SH-SY5Y (cell line): ENCODE measurements at regions not wholly inside any gene's neighbourhood (a gene's known extent, or its start where the extent isn't known, plus 50 kb on each side); places are given as distances from the start of the nearest gene placed in this dataset.

Source experiments
- GATA2 ChIP-seq: IDR thresholded peaks from 2 replicates; pipeline ENCODE4 v1.6.1; 2011; ENCODE audit warnings: mild to moderate bottlenecking, low read depth, low read length
- GATA3 ChIP-seq: IDR thresholded peaks from 2 replicates; pipeline ENCODE4 v1.6.1; 2011; ENCODE audit warnings: low read depth, mild to moderate bottlenecking, low read length, moderate library complexity

- TF ChIP-seq GATA3 (no peak), GATA2 (no peak)
These were observed 53.8 kb downstream of the ADRB2 start for GRCh38 chr5:148880197-148880596.

DNA sequence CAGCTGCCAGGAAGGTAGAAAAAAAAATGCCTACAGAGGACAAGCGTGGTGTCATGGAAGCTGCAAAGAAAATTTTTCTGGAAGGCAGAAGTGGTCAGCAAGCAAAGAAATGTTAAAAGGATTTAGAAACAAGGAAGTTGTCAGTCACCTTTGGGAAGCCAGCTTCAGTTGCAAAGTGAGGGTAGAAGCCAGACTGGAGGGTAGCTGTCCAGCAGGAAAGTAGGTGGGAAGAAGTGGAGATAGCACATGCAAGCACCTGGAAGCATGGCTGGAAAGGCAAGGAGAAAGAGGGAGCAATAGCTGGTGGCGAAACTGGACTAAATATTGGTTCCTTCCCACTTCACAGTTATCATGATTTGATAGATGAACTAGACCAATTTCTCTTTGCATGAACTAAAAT lies 54.3 kb downstream of the ADRB2 start:
- TF ChIP-seq GATA3 (no peak), GATA2 (no peak)

DNA sequence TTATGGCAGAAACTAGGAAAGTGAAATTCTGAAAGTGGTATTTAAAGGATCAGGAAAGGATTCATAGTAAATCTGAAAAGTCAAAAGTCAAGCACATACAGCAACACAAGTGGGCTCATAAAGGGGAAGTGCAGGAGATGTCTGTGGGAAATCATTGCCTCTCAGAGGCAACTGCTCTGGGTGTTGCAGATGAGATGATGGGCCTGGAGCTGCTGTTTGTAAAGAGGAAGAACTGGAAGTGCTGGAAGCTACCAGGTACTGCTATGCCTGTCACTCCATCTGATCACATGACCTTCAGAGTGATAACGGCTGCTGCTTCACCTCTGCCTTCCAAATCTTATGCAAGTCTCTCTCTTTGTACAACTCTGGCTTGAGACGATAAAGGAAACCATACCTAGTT lies 55.9 kb downstream of the ADRB2 start:
- TF ChIP-seq GATA2 (no peak), GATA3 (no peak)

DNA sequence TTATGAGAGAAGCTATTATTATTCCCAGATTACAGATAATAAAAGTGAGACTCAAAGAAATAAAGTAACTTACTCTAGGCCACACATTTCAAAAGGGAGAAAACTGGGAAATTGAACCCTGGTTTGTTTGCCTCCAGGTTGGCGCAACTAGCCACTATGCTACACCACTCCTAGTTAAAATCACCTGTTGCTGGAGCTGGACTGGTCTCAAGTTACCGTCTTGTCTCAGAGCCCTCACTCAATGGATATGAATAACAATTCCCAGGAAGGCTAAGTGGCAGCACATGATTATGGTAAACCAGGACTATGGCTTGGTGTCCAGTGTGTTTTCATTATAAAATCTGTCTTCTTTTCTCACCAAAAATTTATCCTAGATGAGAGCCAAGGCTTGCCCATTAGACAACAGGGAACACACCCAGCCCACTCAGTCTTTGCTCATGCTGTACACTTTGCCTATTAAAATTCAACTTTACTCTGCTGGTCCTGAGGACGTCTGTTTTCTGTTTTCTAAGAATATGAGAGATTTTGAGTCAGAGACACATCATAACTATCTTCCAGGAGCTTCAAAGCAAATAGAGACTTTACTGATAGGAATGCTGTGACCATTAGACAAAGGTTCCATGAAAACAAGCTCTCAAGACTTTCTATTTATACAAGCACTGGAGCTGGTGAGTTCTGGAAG lies 58.1 kb downstream of the ADRB2 start:
- TF ChIP-seq GATA3 (no peak), GATA2 (no peak)

GRCh38 chr5:148887123-148887881 lies 60.9 kb downstream of the ADRB2 start:
- TF ChIP-seq GATA3 (no peak), GATA2 (no peak)

- no peak for TF ChIP-seq GATA3
- no peak for TF ChIP-seq GATA2
These were observed 71.4 kb downstream of the ADRB2 start for GRCh38 chr5:148897842-148898241.

DNA sequence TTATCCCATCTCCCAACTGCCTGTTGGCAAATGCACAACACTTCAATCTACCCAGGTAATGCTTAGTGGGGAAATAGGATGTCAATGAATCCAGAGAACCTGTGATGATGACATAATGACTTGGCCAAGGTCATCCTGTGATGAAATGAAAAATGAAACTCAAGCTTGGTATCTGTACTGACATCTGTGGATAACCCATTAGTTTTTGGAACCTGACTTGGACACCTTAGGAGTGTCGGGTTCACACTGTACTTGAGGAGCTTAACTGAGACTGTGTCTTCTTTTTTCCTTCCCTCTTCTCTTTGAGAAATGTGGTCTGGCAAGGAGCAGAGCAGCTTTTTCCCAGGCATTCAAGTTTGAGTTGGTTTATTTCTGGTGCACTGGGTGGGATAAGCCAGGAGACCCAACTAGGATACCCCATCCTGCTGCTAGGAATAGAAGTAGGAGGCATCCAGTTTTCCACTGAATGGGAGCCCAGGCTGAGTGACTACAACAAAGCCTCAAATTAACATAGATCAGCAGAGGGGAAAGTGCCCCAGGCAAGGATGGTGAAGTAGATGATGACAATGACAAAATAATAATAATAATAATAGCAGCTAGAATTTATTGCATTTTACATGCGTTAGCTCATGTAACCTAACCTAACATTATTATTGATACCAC lies 72.1 kb downstream of the ADRB2 start:
- TF ChIP-seq GATA3 (no peak), GATA2 (no peak)

- TF ChIP-seq GATA2 (no peak), GATA3 (no peak)
These were observed 73.6 kb downstream of the ADRB2 start for GRCh38 chr5:148899993-148900392.

DNA sequence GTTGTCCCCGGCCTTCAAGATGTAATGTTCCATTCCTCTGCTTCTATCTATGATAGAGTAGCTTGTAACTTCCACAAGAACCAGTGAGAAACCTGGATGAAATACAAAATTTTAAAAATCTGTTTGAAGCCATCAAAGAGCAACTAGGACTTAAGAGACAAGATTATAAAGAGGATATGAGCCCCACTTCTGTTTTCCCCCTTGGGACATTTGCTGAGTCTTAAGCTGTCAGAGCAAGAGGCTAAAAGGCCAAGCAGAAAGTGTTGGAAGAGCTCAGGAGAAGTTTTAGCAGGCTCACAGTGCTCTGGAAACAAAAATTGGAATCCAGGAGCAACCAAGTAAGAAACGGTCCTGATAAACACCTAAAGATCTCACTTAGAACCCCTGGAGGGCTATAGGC lies 76.1 kb downstream of the ADRB2 start:
- no peak for TF ChIP-seq GATA2
- TF ChIP-seq GATA3, result no peak

- TF ChIP-seq GATA3 (no peak), GATA2 (no peak)
These were observed 77.2 kb downstream of the ADRB2 start for GRCh38 chr5:148903587-148903986.

- TF ChIP-seq GATA2 (no peak), GATA3 (no peak)
These were observed 78.0 kb downstream of the ADRB2 start for GRCh38 chr5:148904440-148904839.

DNA sequence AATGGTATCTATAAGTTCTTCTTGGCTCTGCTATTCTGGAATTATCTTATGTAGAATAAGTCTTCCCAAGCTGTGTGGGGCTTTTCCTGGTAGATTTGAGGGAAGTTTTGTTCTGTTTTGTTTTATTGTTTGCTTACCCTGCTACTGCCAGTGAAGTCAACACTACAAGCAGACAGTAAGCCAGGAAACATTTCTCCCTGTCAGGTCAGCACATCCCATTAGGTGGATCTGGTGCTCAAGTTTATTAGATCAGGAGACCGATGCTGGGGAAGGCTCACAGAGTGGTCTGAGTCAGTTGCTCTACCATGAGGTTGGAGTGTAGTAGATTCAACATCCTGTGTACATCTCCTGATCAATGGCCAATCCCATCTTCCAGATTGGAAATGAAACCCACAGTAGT lies 79.1 kb downstream of the ADRB2 start:
- no peak for TF ChIP-seq GATA2
- no peak for TF ChIP-seq GATA3

- no peak for TF ChIP-seq GATA2
- no peak for TF ChIP-seq GATA3
These were observed 80.6 kb downstream of the ADRB2 start for GRCh38 chr5:148906968-148907367.

DNA sequence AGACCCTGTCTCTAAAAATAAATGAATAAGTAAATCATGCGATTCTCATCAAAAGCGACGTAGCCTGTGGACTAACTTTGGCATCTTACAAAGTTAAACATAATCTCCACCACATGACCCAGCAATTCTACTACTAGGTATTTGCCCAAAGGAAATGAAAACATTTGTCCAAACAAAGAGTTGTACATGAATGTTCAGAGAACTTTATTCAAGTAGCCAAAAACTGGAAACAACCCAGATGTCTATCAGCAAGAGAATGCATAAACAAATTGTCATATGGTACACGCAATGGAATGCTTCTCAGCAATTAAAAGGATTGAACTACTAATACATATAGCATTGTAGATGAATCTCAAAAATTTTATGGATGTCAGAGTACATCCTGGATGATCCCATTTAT lies 82.6 kb downstream of the ADRB2 start:
- no peak for TF ChIP-seq GATA3
- no peak for TF ChIP-seq GATA2

DNA sequence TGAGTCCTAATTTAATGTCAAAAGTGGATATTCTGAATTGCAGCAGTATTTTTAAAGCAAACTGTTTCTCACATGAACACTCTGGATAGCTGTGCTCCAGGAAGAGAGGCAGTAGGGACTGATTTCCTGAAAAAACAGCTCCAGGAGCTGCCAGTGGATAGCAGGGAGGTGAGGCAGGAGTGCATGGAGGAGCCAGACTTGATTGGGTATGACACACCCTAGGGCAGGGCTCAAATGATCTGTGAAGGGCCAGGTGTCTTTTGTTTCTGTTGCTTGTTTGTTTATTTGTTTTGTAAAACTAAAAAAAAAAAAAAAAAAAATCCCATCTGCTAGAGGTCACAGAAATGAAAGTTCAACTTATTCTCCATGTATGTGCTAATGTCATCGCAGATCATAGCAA lies 83.4 kb downstream of the ADRB2 start:
- TF ChIP-seq GATA3, result no peak
- TF ChIP-seq GATA2, result no peak

- TF ChIP-seq GATA2 (no peak), GATA3 (no peak)
These were observed 83.8 kb downstream of the ADRB2 start for GRCh38 chr5:148910216-148910615.
